DND-41 (cell line): ENCODE measurements at regions not wholly inside any gene's neighbourhood (a gene's known extent, or its start where the extent isn't known, plus 50 kb on each side); places are given as distances from the start of the nearest gene placed in this dataset.

Experiments used
- ATAC-seq: fragments of 200-7000 bp; cut with Tn5 transposase; 3 replicates; pipeline ENCODE4 v1.9.1; 2021; ENCODE audit warnings: low read depth; ENCODE audit not compliant: insufficient read depth
- DNase-seq: peaks from one replicate; pipeline ENCODE4 v3.0.0-alpha.2; 2020
- H2AFZ ChIP-seq: 2 replicates; pipeline ENCODE4 v1.6.0; 2012; ENCODE audit warnings: low read depth, low read length
- H3K27ac ChIP-seq: 2 replicates; pipeline ENCODE4 v1.5.1; 2012; ENCODE audit warnings: low read length, inconsistent platforms
- H3K27me3 ChIP-seq: fragments of 200-600 bp; sonication (generic); 2 replicates; pipeline ENCODE4 v1.6.0; 2012; ENCODE audit warnings: low read length, mild to moderate bottlenecking, inconsistent platforms; ENCODE audit not compliant: insufficient read depth, poor library complexity
- H3K36me3 ChIP-seq: 2 replicates; pipeline ENCODE4 v1.5.1; 2012; ENCODE audit warnings: low read length, inconsistent platforms; ENCODE audit not compliant: insufficient read depth
- H3K4me1 ChIP-seq: 2 replicates; pipeline ENCODE4 v1.5.1; 2012; ENCODE audit warnings: mild to moderate bottlenecking, low read length; ENCODE audit not compliant: insufficient read depth
- H3K4me2 ChIP-seq: 2 replicates; pipeline ENCODE4 v1.6.0; 2012; ENCODE audit warnings: mild to moderate bottlenecking, moderate library complexity, low read length, inconsistent platforms; ENCODE audit not compliant: insufficient read depth
- H3K4me3 ChIP-seq, 2 experiments: fragments of 200-600 bp in 1 of 2; shearing (Covaris generic) in 1 of 2; 2 replicates each; pipeline ENCODE4 v1.5.1; 2012 to 2016; ENCODE audit warnings: inconsistent platforms in 2 of 2, low read length in 2 of 2, mild to moderate bottlenecking in 2 of 2, low read depth in 1 of 2, moderate library complexity in 1 of 2
- H3K79me2 ChIP-seq: 2 replicates; pipeline ENCODE4 v1.6.0; 2012; ENCODE audit warnings: low read length, inconsistent platforms; ENCODE audit not compliant: insufficient read depth
- H3K9ac ChIP-seq: 2 replicates; pipeline ENCODE4 v1.6.0; 2012; ENCODE audit warnings: low read depth, mild to moderate bottlenecking, inconsistent platforms, low read length, moderate library complexity
- H3K9me3 ChIP-seq: 2 replicates; pipeline ENCODE4 v1.5.1; 2012; ENCODE audit warnings: low read length, moderate library complexity, mild to moderate bottlenecking, inconsistent platforms; ENCODE audit not compliant: insufficient read depth, severe bottlenecking
- H4K20me1 ChIP-seq: 2 replicates; pipeline ENCODE4 v1.6.0; 2012; ENCODE audit warnings: low read length; ENCODE audit not compliant: insufficient read depth
- CTCF ChIP-seq: IDR thresholded peaks from 2 replicates; pipeline ENCODE4 v1.5.1; 2012; ENCODE audit warnings: borderline replicate concordance, low read length, moderate library complexity, mild to moderate bottlenecking; ENCODE audit not compliant: poor library complexity, severe bottlenecking; ENCODE audit errors: extremely low read depth
- EZH2 ChIP-seq: IDR thresholded peaks from 3 replicates; pipeline ENCODE4 v1.6.1; 2012; ENCODE audit warnings: borderline replicate concordance, low read depth, mild to moderate bottlenecking, moderate library complexity, low read length, inconsistent platforms; ENCODE audit not compliant: severe bottlenecking

GRCh38 chr15:46576646-46577395, 942.0 kb downstream of the SQOR start:
- no peaks in the 10 kb centered on the region for H4K20me1 ChIP-seq
- no peaks in the 10 kb centered on the region for H3K9me3 ChIP-seq
- no peaks in the 10 kb centered on the region for H3K4me1 ChIP-seq
- H2AFZ ChIP-seq, result no peak overlapping the region
- DNase-seq, result no peak
- no peak for TF ChIP-seq CTCF
- no peak for TF ChIP-seq EZH2
- H3K27me3 ChIP-seq, result no peaks in the 10 kb centered on the region
- no peaks in the 10 kb centered on the region for H3K36me3 ChIP-seq
- H3K4me3 ChIP-seq, result no peak overlapping the region
- H3K4me2 ChIP-seq, result no peak overlapping the region
- no peaks in the 10 kb centered on the region for H3K79me2 ChIP-seq
- ATAC-seq, result no peak
- H3K9ac ChIP-seq, result no peak overlapping the region
- H3K27ac ChIP-seq, result no peak overlapping the region

DNA sequence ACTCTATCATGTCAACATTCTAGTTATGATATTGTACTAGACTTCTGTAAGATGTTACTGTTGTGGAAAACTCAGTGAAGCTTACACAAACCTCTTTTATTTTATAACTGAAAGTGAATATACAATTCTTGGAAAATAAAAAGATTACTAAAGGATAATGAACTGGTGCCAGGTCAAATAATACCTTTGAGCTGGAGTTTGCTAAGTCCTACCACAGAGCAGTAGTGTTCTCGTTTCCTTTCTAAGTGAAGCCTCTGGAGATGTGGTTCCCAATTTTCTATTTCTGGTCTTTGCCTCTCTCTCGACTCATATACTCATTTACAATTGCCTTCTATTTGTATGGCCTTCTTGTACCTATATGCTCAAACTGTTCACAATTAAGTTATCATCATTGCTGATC, 942.9 kb downstream of the SQOR start:
- Histone ChIP-seq H3K36me3 (no peaks in the 10 kb centered on the region), H3K4me1 (no peaks in the 10 kb centered on the region), H3K4me2 (no peak overlapping the region), H3K27ac (no peak overlapping the region), H3K79me2 (no peaks in the 10 kb centered on the region), H4K20me1 (no peaks in the 10 kb centered on the region), H3K9ac (no peak overlapping the region), H3K4me3 (no peak overlapping the region), H3K27me3 (no peaks in the 10 kb centered on the region), H3K9me3 (no peaks in the 10 kb centered on the region), H2AFZ (no peak overlapping the region)
- TF ChIP-seq EZH2, result no peak
- no peak for TF ChIP-seq CTCF
- no peak for DNase-seq
- ATAC-seq, result no peak

DNA sequence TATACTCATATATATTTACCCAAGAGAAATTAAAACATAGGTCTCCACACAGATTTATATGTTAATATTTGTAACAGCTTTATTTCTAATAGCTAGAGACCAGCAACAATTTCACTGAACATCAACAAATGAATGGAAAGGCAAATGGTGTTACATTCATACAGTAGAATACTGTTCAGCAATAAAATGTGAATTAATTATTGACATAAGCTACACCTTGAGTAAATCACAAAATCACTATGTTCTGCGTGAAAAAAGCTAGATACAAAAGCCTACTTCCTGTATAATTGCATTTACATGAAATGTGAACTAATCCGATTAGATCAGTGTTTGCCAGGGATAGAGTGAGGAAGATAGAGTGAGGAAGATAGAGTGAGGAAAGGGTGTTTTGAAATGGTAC, 945.7 kb downstream of the SQOR start:
- Histone ChIP-seq H3K79me2 (no peaks in the 10 kb centered on the region), H3K9ac (no peak overlapping the region), H3K4me1 (no peaks in the 10 kb centered on the region), H3K27me3 (no peaks in the 10 kb centered on the region), H3K36me3 (no peaks in the 10 kb centered on the region), H3K4me2 (no peak overlapping the region), H2AFZ (no peak overlapping the region), H3K4me3 (no peak overlapping the region), H3K27ac (no peak overlapping the region), H3K9me3 (no peaks in the 10 kb centered on the region), H4K20me1 (no peaks in the 10 kb centered on the region)
- DNase-seq, result no peak
- TF ChIP-seq CTCF (no peak), EZH2 (no peak)
- no peak for ATAC-seq

GRCh38 chr15:46580924-46581323, 946.1 kb downstream of the SQOR start:
- Histone ChIP-seq H3K4me2 (no peak overlapping the region), H3K9ac (no peak overlapping the region), H3K27me3 (no peaks in the 10 kb centered on the region), H2AFZ (no peak overlapping the region), H3K4me1 (no peaks in the 10 kb centered on the region), H3K4me3 (no peak overlapping the region), H4K20me1 (no peaks in the 10 kb centered on the region), H3K36me3 (no peaks in the 10 kb centered on the region), H3K27ac (no peak overlapping the region), H3K9me3 (no peaks in the 10 kb centered on the region), H3K79me2 (no peaks in the 10 kb centered on the region)
- TF ChIP-seq EZH2 (no peak), CTCF (no peak)
- DNase-seq (no peak), ATAC-seq (no peak)
